ENCODE measurements at regions not wholly inside any gene's neighbourhood (a gene's known extent, or its start where the extent isn't known, plus 50 kb on each side); places are given as distances from the start of the nearest gene placed in this dataset.

DNA sequence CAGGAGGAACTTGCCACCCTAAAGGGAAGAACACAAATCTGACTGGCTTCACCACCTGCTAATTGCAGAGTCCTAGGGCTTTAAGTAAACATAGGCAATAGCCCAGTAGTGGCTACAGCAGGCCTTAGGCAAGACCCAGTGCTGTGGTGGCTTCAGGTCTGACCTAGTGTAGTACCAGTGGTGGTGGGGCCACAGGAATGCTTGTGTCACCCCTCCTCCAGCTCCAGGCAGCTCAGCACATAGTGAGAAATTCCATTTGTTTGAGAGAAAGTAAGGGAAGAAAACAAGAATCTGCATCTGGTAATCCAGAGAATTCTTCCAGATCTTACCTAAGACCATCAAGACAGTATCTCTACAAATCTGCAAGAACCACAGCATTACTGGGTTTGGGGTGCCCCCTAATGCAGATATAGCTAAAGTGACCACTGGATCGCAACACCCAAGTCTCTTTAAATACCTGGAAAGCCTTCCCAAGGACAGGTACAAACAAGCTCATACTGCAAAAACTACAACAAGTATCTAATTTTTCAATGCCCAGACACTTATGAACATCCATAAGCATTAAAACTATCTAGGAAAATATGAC lies 102.6 kb upstream of the TRPM3 start:
- Histone ChIP-seq H3K4me3 (no peak overlapping the region), H3K9me3 (no peaks in the 10 kb centered on the region), H3K27me3 (no peaks in the 10 kb centered on the region), H3K4me1 (no peaks in the 10 kb centered on the region), H3K27ac (no peak overlapping the region), H3K36me3 (no peaks in the 10 kb centered on the region)
- DNase-seq (no peak), ATAC-seq (no peak)
- 85 to 91% methylated on average over 1 of the region's 1 CpG for WGBS, 2 donors
- TF ChIP-seq, protein P1, sequence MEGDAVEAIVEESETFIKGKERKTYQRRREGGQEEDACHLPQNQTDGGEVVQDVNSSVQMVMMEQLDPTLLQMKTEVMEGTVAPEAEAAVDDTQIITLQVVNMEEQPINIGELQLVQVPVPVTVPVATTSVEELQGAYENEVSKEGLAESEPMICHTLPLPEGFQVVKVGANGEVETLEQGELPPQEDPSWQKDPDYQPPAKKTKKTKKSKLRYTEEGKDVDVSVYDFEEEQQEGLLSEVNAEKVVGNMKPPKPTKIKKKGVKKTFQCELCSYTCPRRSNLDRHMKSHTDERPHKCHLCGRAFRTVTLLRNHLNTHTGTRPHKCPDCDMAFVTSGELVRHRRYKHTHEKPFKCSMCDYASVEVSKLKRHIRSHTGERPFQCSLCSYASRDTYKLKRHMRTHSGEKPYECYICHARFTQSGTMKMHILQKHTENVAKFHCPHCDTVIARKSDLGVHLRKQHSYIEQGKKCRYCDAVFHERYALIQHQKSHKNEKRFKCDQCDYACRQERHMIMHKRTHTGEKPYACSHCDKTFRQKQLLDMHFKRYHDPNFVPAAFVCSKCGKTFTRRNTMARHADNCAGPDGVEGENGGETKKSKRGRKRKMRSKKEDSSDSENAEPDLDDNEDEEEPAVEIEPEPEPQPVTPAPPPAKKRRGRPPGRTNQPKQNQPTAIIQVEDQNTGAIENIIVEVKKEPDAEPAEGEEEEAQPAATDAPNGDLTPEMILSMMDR (IDR thresholded peaks at IDR 0.05): no peak
- intact Hi-C loops (cut with DNase I): no loop called here

DNA sequence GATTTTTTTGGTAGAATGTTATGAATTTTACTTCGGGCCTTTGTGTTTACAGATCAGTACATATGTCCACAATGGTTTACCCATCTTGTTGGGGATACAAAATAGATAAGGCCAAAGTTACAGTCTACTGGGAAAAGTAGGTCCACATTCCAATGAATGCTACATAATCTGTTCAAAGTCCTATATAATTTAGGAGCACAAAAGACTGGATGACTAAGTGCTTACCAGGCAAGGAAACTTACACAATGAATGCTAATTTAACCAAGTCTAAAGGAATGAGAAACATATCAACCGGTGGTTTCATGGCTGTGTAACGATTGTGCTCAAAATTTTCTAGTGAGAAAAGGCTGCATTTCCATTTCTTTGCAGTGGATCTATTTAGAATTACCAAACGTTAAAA lies 97.4 kb upstream of the TRPM3 start:
- Histone ChIP-seq H3K4me3 (no peak overlapping the region), H3K4me1 (no peaks in the 10 kb centered on the region), H3K36me3 (no peaks in the 10 kb centered on the region), H3K27me3 (no peaks in the 10 kb centered on the region), H3K9me3 (peaks cover 0 to 10% (median 2%) of the 10 kb centered on the region in 11 donors), H3K27ac (no peak overlapping the region)
- ATAC-seq: no peak
- intact Hi-C loops (cut with DNase I): loop anchor here in 1 of 10 donors (5.0 kb wide), 1 partner anchor 49 kb away; no protein-coding TSS in a partner anchor
- WGBS, 2 donors: 68 to 69% methylated on average over 4 of the region's 4 CpGs
- TF ChIP-seq, protein P1 (IDR thresholded peaks at IDR 0.05): no peak
- DNase-seq: no peak

GRCh38 chr9:71213633-71214032 lies 92.2 kb upstream of the TRPM3 start:
- intact Hi-C loops (cut with DNase I): no loop called here
- DNase-seq: no peak
- Histone ChIP-seq H3K36me3 (no peaks in the 10 kb centered on the region), H3K27me3 (no peaks in the 10 kb centered on the region), H3K27ac (no peak overlapping the region), H3K4me3 (no peak overlapping the region), H3K4me1 (no peaks in the 10 kb centered on the region), H3K9me3 (peaks cover 0 to 29% (median 13%) of the 10 kb centered on the region in 11 donors)
- ATAC-seq: no peak
- TF ChIP-seq, protein P1 (IDR thresholded peaks at IDR 0.05): no peak

GRCh38 chr9:71210326-71210725 lies 88.9 kb upstream of the TRPM3 start:
- 63 to 69% methylated on average over 2 of the region's 2 CpGs for WGBS, 2 donors
- no peaks in the 10 kb centered on the region for H3K4me1 ChIP-seq
- no peak for ATAC-seq
- intact Hi-C loops (cut with DNase I): no loop called here
- H3K27ac ChIP-seq: no peak overlapping the region
- no peak overlapping the region for H3K4me3 ChIP-seq
- TF ChIP-seq, protein P1 (IDR thresholded peaks at IDR 0.05): no peak
- H3K27me3 ChIP-seq: no peaks in the 10 kb centered on the region
- peaks cover 0 to 29% (median 13%) of the 10 kb centered on the region in 11 donors for H3K9me3 ChIP-seq
- no peak for DNase-seq
- H3K36me3 ChIP-seq: no peaks in the 10 kb centered on the region
